COLO829 (cell line): ENCODE measurements at regions not wholly inside any gene's neighbourhood (a gene's known extent, or its start where the extent isn't known, plus 50 kb on each side); places are given as distances from the start of the nearest gene placed in this dataset.
"Not testable (repeated sequence)": the region's sequence is repeated elsewhere in the genome, so short reads cannot be mapped to it uniquely, and the experiment has no call there.

Experiments used
- DNase-seq: peaks from one replicate; pipeline ENCODE4 v3.0.0; 2012; ENCODE audit warnings: low spot score

DNA sequence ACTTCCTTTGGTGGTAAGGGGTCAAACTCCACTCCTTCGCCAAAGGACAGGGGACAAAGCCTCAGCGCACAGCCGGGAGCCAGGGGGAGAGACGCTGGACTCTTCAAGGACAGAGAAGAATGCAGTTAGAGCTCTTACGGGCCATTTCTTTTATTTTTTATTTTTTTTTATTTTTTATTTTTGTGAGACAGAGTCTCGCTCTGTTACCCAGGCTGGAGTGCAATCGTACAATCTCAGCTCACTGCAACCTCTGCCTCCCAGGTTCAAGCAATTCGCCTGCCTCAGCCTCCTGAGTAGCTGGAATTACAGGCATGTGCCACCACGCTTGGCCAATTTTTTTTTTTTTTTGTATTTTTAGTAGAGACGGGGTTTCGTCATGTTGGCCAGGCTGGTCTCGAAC is 93.2 kb upstream of the RPH3AL start, which contains the start of gene RFLNB:
Gene RFLNB (minus strand): TSS at position 101 of the 400 bp plus-strand sequence.
- DNase-seq: not testable (repeated sequence)

DNA sequence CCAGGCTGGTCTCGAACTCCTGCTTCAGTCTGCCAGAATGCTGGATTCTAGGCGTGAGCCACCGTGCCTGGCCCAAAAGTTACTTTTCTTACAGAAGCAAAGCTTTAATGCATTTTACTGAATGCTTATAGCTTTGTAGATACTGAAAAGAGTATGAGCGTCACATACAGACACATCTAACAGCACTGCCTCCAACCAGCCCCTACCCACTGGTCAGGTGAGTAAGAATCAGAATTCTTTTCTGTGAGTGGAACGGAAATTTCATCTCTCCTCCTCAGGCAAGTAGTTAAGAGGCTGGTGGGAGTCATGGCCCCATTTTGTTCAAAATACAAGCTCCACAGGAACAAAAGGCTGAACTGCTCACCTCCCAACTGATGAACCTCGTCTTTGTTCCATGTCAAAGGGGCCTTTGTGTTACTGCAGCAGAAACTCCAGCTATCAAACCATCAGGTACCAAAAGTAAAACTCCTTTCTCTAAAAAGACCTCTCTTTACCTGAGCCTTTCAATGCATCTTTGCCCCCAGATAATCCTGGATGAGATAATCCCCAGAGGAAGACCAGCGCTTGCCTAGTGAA is 92.4 kb upstream of the RPH3AL start:
- no peak for DNase-seq

GRCh38 chr17:443109-443508 is 90.5 kb upstream of the RPH3AL start:
- no peak for DNase-seq

- DNase-seq: no peak
Observed at GRCh38 chr17:441155-441950, 88.7 kb upstream of the RPH3AL start.

- DNase-seq: no peak
Observed at GRCh38 chr17:438191-438590, 85.6 kb upstream of the RPH3AL start.

DNA sequence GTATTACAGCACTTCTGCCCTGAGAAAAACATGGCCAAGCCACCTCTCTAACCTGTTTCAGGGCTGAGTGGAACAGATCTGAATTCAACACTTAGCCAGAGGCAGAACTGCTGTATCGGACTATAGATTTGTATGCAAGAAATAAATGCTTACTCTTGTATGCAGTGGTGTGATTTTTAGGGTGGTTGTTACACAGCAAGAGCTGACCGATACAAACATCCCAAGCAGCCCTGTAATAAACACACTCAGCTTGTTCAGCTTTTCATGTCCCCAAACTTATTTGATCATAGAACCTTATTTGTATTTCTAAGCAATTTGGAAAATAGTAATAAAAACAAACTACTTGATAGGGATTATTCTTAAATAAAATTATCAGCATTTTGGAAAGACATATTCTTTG is 84.9 kb upstream of the RPH3AL start:
- no peak for DNase-seq

DNA sequence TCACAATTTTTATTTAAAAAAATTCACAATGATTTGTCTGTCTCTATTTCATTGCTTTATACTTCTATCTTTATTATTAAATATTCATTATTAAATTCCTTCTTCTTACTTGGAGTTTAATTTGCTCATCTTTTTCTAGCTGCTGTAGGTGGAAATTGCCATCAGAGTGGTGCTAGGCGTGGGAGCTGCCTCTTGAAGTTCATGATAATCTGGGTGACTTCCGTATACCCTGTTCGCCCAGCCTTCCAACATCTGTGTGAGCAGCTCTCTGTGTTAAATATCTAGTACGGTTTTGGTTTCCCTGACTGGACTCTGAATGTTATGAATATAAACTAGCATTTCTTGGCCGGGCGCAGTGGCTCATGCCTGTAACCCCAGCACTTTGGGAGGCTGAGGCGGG is 84.0 kb upstream of the RPH3AL start:
- no peak for DNase-seq

DNA sequence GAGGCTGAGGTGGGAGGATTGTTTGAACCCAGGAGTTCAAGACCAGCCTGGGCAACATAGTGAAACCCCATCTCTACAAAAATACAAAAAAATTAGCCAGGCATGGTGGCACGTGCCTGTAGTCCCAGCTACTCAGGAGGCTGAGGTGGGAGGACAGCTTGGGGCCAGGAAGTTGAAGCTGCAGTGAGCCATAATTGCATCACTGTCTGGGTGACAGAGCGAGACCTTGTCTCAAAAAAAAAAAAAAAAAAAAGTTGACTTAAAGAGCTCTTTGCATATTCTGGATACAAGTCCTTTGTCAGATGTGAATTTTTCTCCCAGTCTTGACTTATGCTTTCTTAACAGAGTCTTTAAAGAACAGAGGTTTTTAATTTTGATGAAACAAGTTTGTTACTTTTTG is 79.9 kb upstream of the RPH3AL start:
- not testable (repeated sequence) for DNase-seq

- no peak for DNase-seq
Observed at GRCh38 chr17:431494-431893, 78.9 kb upstream of the RPH3AL start.

- no peak for DNase-seq
Observed at GRCh38 chr17:429589-429988, 77.0 kb upstream of the RPH3AL start.

DNA sequence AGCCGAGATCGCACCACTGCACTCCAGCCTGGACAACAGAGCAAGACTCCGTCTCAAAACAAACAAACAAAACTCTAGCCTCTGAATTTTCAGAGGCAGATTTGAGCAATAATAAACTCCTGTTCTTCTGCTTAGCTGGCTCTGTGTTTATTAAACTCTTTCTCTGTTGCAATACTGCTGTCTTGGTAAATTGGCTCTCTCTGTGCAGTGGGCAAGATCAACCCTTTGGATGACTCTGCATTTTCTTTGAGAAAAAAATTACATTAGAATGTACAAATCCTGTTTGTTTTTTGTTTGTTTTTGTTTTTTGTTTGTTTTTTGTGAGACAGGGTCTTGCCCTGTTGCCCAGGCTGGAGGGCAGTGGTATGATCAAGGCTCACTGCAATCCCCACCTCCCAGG is 75.8 kb upstream of the RPH3AL start:
- DNase-seq: no peak

GRCh38 chr17:427891-428290 is 75.3 kb upstream of the RPH3AL start:
- DNase-seq: no peak

DNA sequence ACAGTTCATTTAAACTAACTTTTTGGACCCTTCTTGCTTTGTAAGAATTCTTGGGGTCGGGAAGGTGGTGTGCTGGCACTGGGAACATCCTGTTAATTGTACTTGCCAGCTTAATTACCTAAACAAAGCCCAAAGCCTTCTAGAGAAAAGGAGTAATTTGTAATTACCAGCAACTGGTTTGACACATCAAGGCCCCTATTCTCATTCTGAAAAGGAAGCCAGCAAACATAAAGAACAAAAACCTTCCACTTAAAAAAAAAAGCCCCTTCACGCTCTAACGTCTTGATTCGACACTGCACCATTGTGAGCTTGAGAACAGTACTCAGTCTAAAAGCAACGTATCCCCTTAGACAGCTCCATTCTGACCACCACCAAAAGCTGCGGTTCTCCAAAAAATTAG is 74.7 kb upstream of the RPH3AL start:
- DNase-seq: no peak

GRCh38 chr17:422196-422930 is 69.8 kb upstream of the RPH3AL start:
- DNase-seq: no peak

DNA sequence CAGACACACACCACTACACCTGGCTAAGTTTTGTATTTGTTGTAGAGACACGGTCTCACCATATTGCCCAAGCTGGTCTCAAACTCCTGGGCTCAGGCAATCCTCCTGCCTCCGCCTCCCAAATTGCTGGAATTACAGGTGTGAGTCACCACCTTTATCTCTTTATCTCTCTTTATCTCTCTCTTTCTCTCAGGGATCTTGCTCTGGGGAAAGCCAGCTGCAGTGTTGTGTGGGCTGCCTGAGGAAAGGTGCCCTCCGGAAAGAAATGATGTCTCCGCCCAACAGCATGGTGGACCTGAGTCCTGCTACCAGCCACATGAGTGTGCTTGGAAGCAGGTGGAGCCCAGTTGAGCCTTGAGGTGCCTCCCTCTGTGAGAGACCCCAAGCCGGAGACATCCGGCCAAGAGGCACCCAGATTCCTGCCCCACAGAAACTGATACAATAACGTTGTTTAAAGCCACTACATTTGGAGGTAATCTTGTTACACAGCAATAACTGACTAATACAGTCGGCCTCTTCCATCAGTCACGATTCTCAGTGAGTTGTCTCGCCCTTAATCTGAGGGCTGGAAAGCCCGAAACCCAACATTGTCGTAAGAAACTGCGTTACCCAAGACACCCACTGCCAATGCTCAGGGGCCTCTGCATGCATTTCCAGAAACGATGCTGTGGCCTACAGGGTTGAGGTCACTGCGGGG is 68.0 kb upstream of the RPH3AL start:
- DNase-seq: no peak

- DNase-seq: no peak
Observed at GRCh38 chr17:419073-419735, 66.6 kb upstream of the RPH3AL start.

- no peak for DNase-seq
Observed at GRCh38 chr17:418421-418751, 65.8 kb upstream of the RPH3AL start.

GRCh38 chr17:417691-418420 is 65.2 kb upstream of the RPH3AL start:
- DNase-seq: no peak

DNA sequence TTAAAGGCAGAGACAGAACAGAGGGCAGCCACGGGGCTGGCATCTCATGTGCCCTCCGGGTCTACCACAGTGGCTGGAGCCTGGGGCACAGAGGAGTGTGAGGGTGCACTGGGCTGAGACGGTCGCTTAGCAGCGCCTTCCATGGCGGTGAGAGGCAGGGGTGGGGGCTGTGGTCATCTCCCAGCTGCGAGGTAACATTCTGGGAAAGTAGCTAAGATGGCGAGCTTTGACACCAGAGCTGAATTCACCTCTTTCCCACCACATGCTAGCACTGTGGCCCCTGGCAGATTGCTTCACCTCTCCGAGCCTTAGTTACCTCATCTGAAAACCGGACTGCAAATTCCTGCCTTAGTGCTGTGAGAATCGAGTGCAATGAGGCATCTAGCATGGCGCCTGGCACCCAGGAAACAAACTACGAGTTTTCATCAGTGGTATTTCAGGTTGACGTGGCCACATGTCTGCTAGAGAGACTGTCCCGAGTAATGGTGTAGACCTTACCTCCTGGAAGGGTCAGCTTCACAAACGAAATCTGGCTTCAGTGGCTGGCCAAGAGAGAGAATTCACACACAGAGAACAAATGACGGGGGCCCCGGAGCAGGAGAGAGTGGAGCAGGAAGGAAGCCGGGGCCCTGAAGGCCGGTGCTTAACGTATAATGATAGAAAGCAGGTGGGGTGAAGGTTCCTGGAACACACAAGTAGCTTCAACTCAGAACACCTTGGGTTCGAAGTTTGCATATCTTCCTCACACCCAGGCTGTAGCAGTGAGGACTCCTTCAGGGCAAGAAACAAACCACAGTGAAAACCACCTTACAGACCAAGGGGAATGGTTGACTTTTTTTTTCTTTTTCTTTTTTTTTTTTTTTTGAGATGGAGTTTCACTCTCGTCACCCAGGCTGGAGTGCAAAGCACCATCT is 63.9 kb upstream of the RPH3AL start:
- no peak for DNase-seq

GRCh38 chr17:413706-414380 is 61.2 kb upstream of the RPH3AL start:
- no peak for DNase-seq
